SKM-1 (cell line): ENCODE measurements at regions not wholly inside any gene's neighbourhood (a gene's known extent, or its start where the extent isn't known, plus 50 kb on each side); places are given as distances from the start of the nearest gene placed in this dataset.

Source experiments
- DNase-seq: peaks from one replicate; lab custom pipeline; 2025; ENCODE audit not compliant: unreplicated experiment; lab: John Stamatoyannopoulos, UW

DNA sequence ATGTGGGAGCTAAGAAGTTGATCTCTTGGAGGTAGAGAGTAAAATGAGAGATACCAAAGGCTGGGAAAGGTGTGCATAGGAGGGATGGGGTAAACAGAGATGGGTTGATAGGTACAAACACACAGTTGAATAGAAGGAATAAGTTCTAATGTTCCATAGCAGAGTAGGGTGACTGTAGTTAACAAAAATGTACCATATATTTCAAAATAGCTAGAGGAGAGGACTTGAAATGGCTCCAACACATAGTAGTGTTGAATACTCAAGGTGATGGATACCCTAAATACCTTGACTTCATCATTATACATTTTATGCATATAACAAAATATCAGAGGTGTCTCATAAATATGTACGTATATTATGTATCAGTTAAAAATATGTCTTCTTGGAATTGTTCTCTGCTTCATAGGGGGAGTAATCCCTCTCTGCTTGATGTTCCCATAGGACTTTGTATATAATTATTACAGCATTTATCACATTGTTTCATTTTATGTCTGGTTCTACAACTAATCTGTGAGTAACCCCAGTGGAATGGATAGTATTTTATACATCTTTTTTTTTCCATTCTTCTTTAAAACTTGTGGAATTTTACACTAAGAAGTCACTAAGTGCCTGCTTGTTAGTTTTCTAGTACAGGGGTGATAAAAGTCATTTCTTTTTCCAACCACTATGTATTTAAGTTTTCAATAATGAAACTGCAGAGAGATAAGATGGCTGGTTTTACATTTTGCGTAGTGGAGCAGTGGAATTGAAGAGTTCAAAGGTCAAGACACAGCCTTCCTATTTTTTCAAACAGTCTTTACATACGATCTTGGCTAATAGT, 1940.0 kb upstream of the SEL1L start:
- no peak for DNase-seq

- DNase-seq: no peak
Observed at GRCh38 chr14:83478741-83479140, 1945.1 kb upstream of the SEL1L start.

- no peak for DNase-seq
Observed at GRCh38 chr14:83483063-83483462, 1949.4 kb upstream of the SEL1L start.

GRCh38 chr14:83485591-83485990, 1951.9 kb upstream of the SEL1L start:
- no peak for DNase-seq

DNA sequence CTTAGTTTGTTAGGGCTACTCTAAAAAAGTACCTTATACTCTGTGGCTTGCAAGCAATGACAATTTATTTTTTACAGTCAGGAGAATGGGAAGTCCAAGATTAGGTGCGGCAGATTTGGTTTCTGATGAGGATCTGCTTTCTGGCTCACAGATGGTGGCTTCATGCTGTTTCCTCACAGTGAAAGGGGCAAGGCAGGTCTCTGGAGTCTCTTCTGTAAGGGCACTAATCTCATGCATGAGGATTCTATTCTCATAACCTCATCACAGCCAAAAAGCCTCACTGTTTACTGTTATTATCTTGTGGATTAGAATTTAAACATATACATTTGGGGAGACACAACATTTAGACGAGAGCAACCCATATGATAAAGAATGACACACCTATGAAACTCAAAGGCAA, 1957.4 kb upstream of the SEL1L start:
- no peak for DNase-seq

- DNase-seq: no peak
Observed at GRCh38 chr14:83520837-83521236, 1987.2 kb upstream of the SEL1L start.

DNA sequence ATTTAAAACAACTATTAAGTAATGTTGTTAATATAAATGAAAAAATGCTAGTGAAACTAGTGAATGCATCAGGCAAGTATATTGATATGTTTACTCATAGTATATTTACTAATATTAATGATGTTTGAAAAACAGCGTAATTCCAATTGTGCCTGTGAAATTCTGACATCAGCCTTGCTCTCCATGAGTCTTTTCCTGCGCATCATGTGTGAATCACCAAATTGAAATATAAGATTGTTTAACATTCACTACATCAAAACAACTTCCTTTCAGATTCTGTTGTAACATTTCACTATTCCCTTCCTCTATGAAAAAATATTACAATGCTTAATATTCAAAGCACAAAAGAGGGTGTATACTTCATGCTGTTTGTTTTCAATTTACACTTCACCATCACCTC, 1995.9 kb upstream of the SEL1L start:
- DNase-seq: no peak

GRCh38 chr14:83533734-83534133, 1996.2 kb upstream of the FLRT2 start:
- DNase-seq: no peak

DNA sequence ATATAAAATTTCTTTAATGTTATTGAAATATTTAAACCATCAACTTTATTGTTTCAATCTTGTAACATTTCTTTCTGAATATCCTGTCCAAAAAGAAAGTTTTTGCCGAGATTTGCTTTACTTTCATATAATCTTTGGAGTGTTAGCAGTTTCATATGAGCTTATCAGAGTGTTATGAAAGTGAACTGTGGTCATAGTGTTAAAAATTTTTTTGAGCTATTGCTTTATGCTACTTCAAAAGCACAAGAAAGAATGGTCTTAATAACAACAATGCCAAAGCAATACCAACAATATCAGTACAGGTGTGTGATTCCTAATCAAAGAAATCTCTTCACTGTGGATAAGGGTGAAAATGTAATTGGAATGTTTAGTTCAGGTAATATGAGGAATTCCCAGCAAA, 1994.9 kb upstream of the FLRT2 start:
- DNase-seq: no peak

DNA sequence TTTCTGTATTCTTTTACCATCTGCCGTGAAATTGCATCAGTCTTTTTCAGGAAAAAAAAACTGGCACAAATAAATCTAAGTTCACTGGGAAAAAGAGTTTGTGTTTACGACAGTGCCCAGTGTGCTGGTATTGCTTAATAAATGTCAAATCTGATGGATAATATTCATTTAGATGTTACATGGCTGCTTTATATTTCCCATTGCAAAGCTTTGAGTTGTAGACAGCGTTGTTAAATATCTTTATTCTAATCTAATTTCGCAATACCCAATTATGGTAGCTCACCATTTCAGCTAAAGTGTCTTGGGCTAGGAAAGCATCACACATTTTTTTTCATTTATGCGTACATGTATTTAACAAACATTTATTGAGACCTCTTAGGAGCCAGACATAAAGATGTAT, 1994.5 kb upstream of the FLRT2 start:
- no peak for DNase-seq

DNA sequence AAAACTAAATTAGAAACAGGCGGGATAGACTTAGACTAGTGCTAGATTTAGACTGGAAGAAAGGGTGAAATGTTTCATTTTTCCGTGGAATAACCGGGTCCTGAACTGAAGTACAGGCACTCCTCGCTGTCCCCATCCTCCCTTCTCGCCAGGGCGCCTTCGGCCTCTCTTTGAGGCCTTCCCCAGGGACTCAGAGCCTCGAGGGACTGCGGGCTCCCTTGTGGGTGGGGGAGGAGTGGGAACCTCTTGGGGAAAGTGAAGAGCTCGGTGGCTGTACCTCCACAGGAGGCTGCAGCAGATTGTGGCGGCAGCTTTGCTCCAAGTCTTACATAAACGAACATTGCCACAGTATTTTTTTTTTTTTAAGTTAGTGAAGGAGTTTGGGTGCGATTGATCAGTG, 1988.8 kb upstream of the FLRT2 start:
- DNase-seq: no peak

- DNase-seq: no peak
Observed at GRCh38 chr14:83548061-83548839, 1981.7 kb upstream of the FLRT2 start.

GRCh38 chr14:83556065-83556464, 1973.9 kb upstream of the FLRT2 start:
- DNase-seq: no peak

GRCh38 chr14:83556746-83557453, 1973.0 kb upstream of the FLRT2 start:
- no peak for DNase-seq

GRCh38 chr14:83558946-83559345, 1971.0 kb upstream of the FLRT2 start:
- no peak for DNase-seq

GRCh38 chr14:83559721-83560120, 1970.2 kb upstream of the FLRT2 start:
- no peak for DNase-seq

- DNase-seq: no peak
Observed at GRCh38 chr14:83561261-83561660, 1968.7 kb upstream of the FLRT2 start.

DNA sequence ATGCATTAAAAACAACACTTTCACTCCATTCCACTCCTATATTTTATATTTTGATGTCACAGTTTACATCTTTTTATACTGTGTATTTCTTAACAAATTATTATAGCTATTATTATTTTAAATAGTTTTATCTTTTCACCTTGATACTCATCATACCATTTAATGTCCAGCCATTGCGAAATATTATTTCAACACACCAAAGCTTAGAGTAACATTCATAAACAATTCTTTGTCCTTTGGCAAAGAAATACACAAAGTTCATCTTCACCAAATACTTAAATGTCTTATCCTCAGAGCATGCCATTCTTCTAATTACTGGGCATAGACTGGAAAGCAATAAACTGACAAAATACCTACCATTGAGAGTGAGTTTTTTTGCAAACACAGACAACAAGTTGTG, 1963.4 kb upstream of the FLRT2 start:
- no peak for DNase-seq

GRCh38 chr14:83568141-83568540, 1961.8 kb upstream of the FLRT2 start:
- no peak for DNase-seq

GRCh38 chr14:83575301-83575700, 1954.6 kb upstream of the FLRT2 start:
- no peak for DNase-seq

DNA sequence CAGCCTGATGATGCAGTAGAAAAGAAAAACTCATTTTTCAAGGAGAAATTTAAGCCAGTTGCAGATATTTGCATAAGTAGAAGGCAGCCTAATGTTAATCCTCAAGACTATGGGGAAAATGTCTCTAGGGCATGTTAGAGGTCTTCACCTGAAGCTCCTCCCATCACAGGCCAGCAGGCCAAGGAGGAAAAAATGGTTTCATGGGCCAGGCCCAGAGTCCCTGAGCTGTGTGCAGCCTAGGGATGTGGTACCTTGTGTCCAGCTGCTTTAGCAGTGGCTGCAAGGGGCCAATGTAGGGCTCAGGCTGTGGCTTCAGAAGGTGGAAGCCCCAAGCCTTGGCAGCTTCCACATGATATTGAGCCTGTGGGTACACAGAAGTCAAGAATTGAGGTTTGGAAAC, 1946.7 kb upstream of the FLRT2 start:
- DNase-seq: no peak

DNA sequence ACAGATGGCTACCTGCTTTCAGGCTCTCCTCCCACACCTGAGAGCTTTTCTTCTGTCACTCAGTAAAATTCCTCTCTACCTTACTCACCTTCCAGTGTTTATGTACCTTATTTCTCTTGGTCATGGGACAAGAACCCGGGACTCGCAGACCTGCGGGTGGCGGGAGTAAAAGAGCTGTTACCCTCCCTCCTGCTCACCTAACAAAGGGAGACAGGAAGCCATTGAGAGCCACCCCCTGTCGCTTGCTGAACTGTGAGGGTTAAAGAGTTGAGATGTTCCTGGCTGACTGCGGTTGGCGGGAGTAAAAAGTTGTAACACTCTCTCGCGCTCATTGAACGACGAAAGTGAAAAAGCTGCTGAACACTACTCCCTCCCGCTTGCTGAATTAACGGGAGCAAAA, 1935.1 kb upstream of the FLRT2 start:
- DNase-seq: no peak
